ENCODE measurements at regions not wholly inside any gene's neighbourhood (a gene's known extent, or its start where the extent isn't known, plus 50 kb on each side); places are given as distances from the start of the nearest gene placed in this dataset.

GRCh38 chr5:17690473-17690872, 56.2 kb downstream of the TAF11L14 start:
- Mint-ChIP-seq H3K9me3 (peaks cover 5% of the 10 kb centered on the region), H3K27me3 (no peaks in the 10 kb centered on the region), H3K4me1 (no peaks in the 10 kb centered on the region), H3K27ac (no peak overlapping the region), H3K36me3 (ENCODE audit: low read depth) (no peaks in the 10 kb centered on the region), H3K4me3 (no peak overlapping the region)
- intact Hi-C loops (cut with micrococcal nuclease): no loop called here
- no peak for DNase-seq

GRCh38 chr5:17691762-17692161, 57.5 kb downstream of the TAF11L14 start:
- Mint-ChIP-seq H3K4me3 (no peak overlapping the region), H3K36me3 (ENCODE audit: low read depth) (no peaks in the 10 kb centered on the region), H3K27ac (no peak overlapping the region), H3K9me3 (peaks cover 3% of the 10 kb centered on the region), H3K4me1 (no peaks in the 10 kb centered on the region), H3K27me3 (no peaks in the 10 kb centered on the region)
- no peak for DNase-seq
- intact Hi-C loops (cut with micrococcal nuclease): no loop called here

- intact Hi-C loops (cut with micrococcal nuclease): no loop called here
- Mint-ChIP-seq H3K4me1 (no peaks in the 10 kb centered on the region), H3K9me3 (peaks cover 3% of the 10 kb centered on the region), H3K4me3 (no peak overlapping the region), H3K27ac (no peak overlapping the region), H3K27me3 (no peaks in the 10 kb centered on the region), H3K36me3 (ENCODE audit: low read depth) (no peaks in the 10 kb centered on the region)
- DNase-seq: no peak
Measured at GRCh38 chr5:17694371-17694770, 60.1 kb downstream of the TAF11L14 start.

- Mint-ChIP-seq H3K4me3 (no peak overlapping the region), H3K36me3 (ENCODE audit: low read depth) (no peaks in the 10 kb centered on the region), H3K27me3 (no peaks in the 10 kb centered on the region), H3K27ac (no peak overlapping the region), H3K4me1 (no peaks in the 10 kb centered on the region), H3K9me3 (peaks cover 3% of the 10 kb centered on the region)
- intact Hi-C loops (cut with micrococcal nuclease): no loop called here
- no peak for DNase-seq
Measured at GRCh38 chr5:17694914-17695313, 60.7 kb downstream of the TAF11L14 start.

- Mint-ChIP-seq H3K27ac (no peak overlapping the region), H3K9me3 (peaks cover 3% of the 10 kb centered on the region), H3K4me3 (no peak overlapping the region)
Measured at GRCh38 chr5:17696627-17697026, 62.4 kb downstream of the TAF11L14 start.

GRCh38 chr5:17697671-17698070, 63.4 kb downstream of the TAF11L14 start:
- no peaks in the 10 kb centered on the region for H3K27me3 Mint-ChIP-seq
- DNase-seq: no peak
- H3K4me1 Mint-ChIP-seq: no peaks in the 10 kb centered on the region
- no peak overlapping the region for H3K4me3 Mint-ChIP-seq
- H3K27ac Mint-ChIP-seq: no peak overlapping the region
- H3K36me3 Mint-ChIP-seq (ENCODE audit: low read depth): no peaks in the 10 kb centered on the region
- intact Hi-C loops (cut with micrococcal nuclease): no loop called here
- H3K9me3 Mint-ChIP-seq: no peaks in the 10 kb centered on the region

More at GRCh38 chr5:17696627-17697026, 62.4 kb downstream of the TAF11L14 start:
- intact Hi-C loops (cut with micrococcal nuclease): no loop called here
- H3K36me3 Mint-ChIP-seq (ENCODE audit: low read depth): no peaks in the 10 kb centered on the region
- DNase-seq: no peak
- H3K4me1 Mint-ChIP-seq: no peaks in the 10 kb centered on the region
- H3K27me3 Mint-ChIP-seq: no peaks in the 10 kb centered on the region

GRCh38 chr5:17709011-17709710, 74.9 kb downstream of the TAF11L14 start:
- no peak for DNase-seq
- Mint-ChIP-seq H3K36me3 (ENCODE audit: low read depth) (no peaks in the 10 kb centered on the region), H3K27me3 (no peaks in the 10 kb centered on the region), H3K9me3 (peaks cover 6% of the 10 kb centered on the region), H3K27ac (no peak overlapping the region), H3K4me1 (no peaks in the 10 kb centered on the region), H3K4me3 (no peak overlapping the region)
- intact Hi-C loops (cut with micrococcal nuclease): no loop called here

GRCh38 chr5:17713301-17713700, 79.0 kb downstream of the TAF11L14 start:
- Mint-ChIP-seq H3K9me3 (peaks cover 6% of the 10 kb centered on the region), H3K27ac (no peak overlapping the region), H3K36me3 (ENCODE audit: low read depth) (no peaks in the 10 kb centered on the region), H3K4me1 (no peaks in the 10 kb centered on the region), H3K27me3 (no peaks in the 10 kb centered on the region), H3K4me3 (no peak overlapping the region)
- no peak for DNase-seq
- intact Hi-C loops (cut with micrococcal nuclease): no loop called here

- Mint-ChIP-seq H3K4me3 (no peak overlapping the region), H3K27ac (no peak overlapping the region), H3K27me3 (no peaks in the 10 kb centered on the region), H3K36me3 (ENCODE audit: low read depth) (no peaks in the 10 kb centered on the region), H3K9me3 (peaks cover 6% of the 10 kb centered on the region), H3K4me1 (no peaks in the 10 kb centered on the region)
- no peak for DNase-seq
- intact Hi-C loops (cut with micrococcal nuclease): no loop called here
Measured at GRCh38 chr5:17714186-17714585, 79.9 kb downstream of the TAF11L14 start.

- Mint-ChIP-seq H3K36me3 (ENCODE audit: low read depth) (no peaks in the 10 kb centered on the region), H3K27me3 (no peaks in the 10 kb centered on the region), H3K4me1 (no peaks in the 10 kb centered on the region), H3K4me3 (no peak overlapping the region), H3K9me3 (no peaks in the 10 kb centered on the region), H3K27ac (no peak overlapping the region)
- intact Hi-C loops (cut with micrococcal nuclease): no loop called here
- DNase-seq: no peak
Measured at GRCh38 chr5:17719592-17719991, 85.3 kb downstream of the TAF11L14 start.

GRCh38 chr5:17720071-17720470, 85.8 kb downstream of the TAF11L14 start:
- Mint-ChIP-seq H3K4me3 (no peak overlapping the region), H3K27me3 (no peaks in the 10 kb centered on the region)
- intact Hi-C loops (cut with micrococcal nuclease): no loop called here

GRCh38 chr5:17723876-17724275, 89.6 kb downstream of the TAF11L14 start:
- H3K27ac Mint-ChIP-seq: no peak overlapping the region
- H3K4me3 Mint-ChIP-seq: no peak overlapping the region
- no peaks in the 10 kb centered on the region for H3K27me3 Mint-ChIP-seq
- intact Hi-C loops (cut with micrococcal nuclease): no loop called here
- no peaks in the 10 kb centered on the region for H3K36me3 Mint-ChIP-seq (ENCODE audit: low read depth)
- H3K4me1 Mint-ChIP-seq: no peaks in the 10 kb centered on the region
- no peak for DNase-seq
- no peaks in the 10 kb centered on the region for H3K9me3 Mint-ChIP-seq

More at GRCh38 chr5:17720071-17720470, 85.8 kb downstream of the TAF11L14 start:
- no peaks in the 10 kb centered on the region for H3K4me1 Mint-ChIP-seq
- DNase-seq: no peak
- no peaks in the 10 kb centered on the region for H3K9me3 Mint-ChIP-seq
- no peaks in the 10 kb centered on the region for H3K36me3 Mint-ChIP-seq (ENCODE audit: low read depth)
- H3K27ac Mint-ChIP-seq: no peak overlapping the region

GRCh38 chr5:17727098-17727497, 92.8 kb downstream of the TAF11L14 start:
- Mint-ChIP-seq H3K27me3 (no peaks in the 10 kb centered on the region), H3K4me3 (no peak overlapping the region), H3K4me1 (no peaks in the 10 kb centered on the region), H3K27ac (no peak overlapping the region), H3K9me3 (peaks cover 3% of the 10 kb centered on the region), H3K36me3 (ENCODE audit: low read depth) (no peaks in the 10 kb centered on the region)
- DNase-seq: no peak
- intact Hi-C loops (cut with micrococcal nuclease): no loop called here

GRCh38 chr5:17730421-17730820, 96.2 kb downstream of the TAF11L14 start:
- DNase-seq: no peak
- intact Hi-C loops (cut with micrococcal nuclease): no loop called here
- Mint-ChIP-seq H3K27me3 (no peaks in the 10 kb centered on the region), H3K9me3 (peaks cover 3% of the 10 kb centered on the region), H3K4me3 (no peak overlapping the region), H3K27ac (no peak overlapping the region), H3K4me1 (no peaks in the 10 kb centered on the region), H3K36me3 (ENCODE audit: low read depth) (no peaks in the 10 kb centered on the region)

GRCh38 chr5:17732351-17732923, 98.2 kb downstream of the TAF11L14 start:
- no peaks in the 10 kb centered on the region for H3K36me3 Mint-ChIP-seq (ENCODE audit: low read depth)
- DNase-seq: no peak
- intact Hi-C loops (cut with micrococcal nuclease): no loop called here
- no peaks in the 10 kb centered on the region for H3K27me3 Mint-ChIP-seq
- H3K9me3 Mint-ChIP-seq: peaks cover 13% of the 10 kb centered on the region
- H3K4me3 Mint-ChIP-seq: no peak overlapping the region
- H3K27ac Mint-ChIP-seq: no peak overlapping the region
- no peaks in the 10 kb centered on the region for H3K4me1 Mint-ChIP-seq

Measured in activated CD4-positive, alpha-beta T cell treated with anti-CD3 and anti-CD28 coated beads, Interleukin-2, amount 10 ng/mL, durations not matched to agents 24 days and 14 days (primary cell).